Vagina (tissue), 2 donors: ENCODE measurements at regions not wholly inside any gene's neighbourhood (a gene's known extent, or its start where the extent isn't known, plus 50 kb on each side); places are given as distances from the start of the nearest gene placed in this dataset.
"Not testable (repeated sequence)": the region's sequence is repeated elsewhere in the genome, so short reads cannot be mapped to it uniquely, and the experiment has no call there.

ENCODE experiments used
- DNase-seq, 2 donors: peaks; one replicate each; pipeline ENCODE4 v3.0.0-alpha.2; 2017; ENCODE audit errors: extremely low spot score in 2 of 2
- H3K27ac ChIP-seq: fragments of 200-600 bp; sonication (generic); one replicate; pipeline ENCODE4 v1.5.1; 2019
- H3K27me3 ChIP-seq: fragments of 200-600 bp; sonication (generic); one replicate; pipeline ENCODE4 v1.5.1; 2019
- H3K36me3 ChIP-seq, 2 donors: fragments of 200-600 bp; sonication (generic); one replicate each; pipeline ENCODE4 v1.5.1; 2017 to 2019
- H3K4me1 ChIP-seq: fragments of 200-600 bp; sonication (generic); one replicate; pipeline ENCODE4 v1.5.1; 2019
- H3K4me3 ChIP-seq, 2 donors: fragments of 200-600 bp; sonication (generic); 1 replicate in 1 of 2; 2 replicates in 1 of 2; pipeline ENCODE4 v1.5.1; 2016 to 2019
- H3K9me3 ChIP-seq: fragments of 200-600 bp; sonication (generic); one replicate; pipeline ENCODE4 v1.5.1; 2019
- POLR2A ChIP-seq, 2 donors: fragments of 450-650 bp; IDR thresholded peaks; one replicate each; pipeline ENCODE4 v1.6.1; 2017; ENCODE audit warnings: antibody characterized with exemption in 2 of 2, mild to moderate bottlenecking in 2 of 2, moderate library complexity in 2 of 2
- POLR2AphosphoS5 ChIP-seq, 2 donors: sonication (generic); formaldehyde crosslinking; IDR thresholded peaks; one replicate each; pipeline ENCODE4 v1.9.0; 2017; ENCODE audit warnings: antibody characterized with exemption in 2 of 2, mild to moderate bottlenecking in 2 of 2, low read depth in 1 of 2; ENCODE audit not compliant: insufficient read depth in 1 of 2
- intact Hi-C: fragments of 100-400 bp; cut with DNase I; formaldehyde crosslinking; loops from one replicate; pipeline ENCODE4 v1.15.1; 2023
- TF ChIP-seq, protein P1 (sequence below), 3 experiments: fragments of 450-650 bp in 2 of 3; fragments of 200-600 bp in 1 of 3; sonication (generic) in 1 of 3; IDR thresholded peaks; one replicate each; pipeline ENCODE4 v1.5.1; 2017 to 2019; ENCODE audit warnings: antibody characterized with exemption in 3 of 3, mild to moderate bottlenecking in 2 of 3, moderate library complexity in 2 of 3

DNA sequence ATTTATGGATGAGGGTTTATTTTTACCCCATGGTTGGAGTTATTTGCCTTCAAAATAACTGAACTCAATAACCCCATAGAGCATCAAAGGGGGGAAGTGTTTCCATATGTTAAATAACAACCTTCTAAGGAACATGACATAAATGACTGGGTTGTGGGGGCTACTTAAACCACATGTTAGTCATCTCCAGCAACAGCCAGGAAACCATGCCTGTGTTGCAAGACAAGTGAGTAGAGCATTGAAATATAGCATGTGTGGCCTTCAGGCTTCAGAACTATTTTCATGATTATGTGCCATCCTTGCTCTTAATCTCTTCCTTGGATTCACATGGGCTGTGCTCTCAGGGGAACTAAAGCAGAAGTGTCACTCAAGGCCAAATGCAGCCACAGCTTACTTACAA lies 431.2 kb downstream of the AGTPBP1 start:
- Histone ChIP-seq H3K27me3 (no peaks in the 10 kb centered on the region), H3K4me3 (no peak overlapping the region), H3K9me3 (no peaks in the 10 kb centered on the region), H3K36me3 (no peaks in the 10 kb centered on the region), H3K4me1 (no peaks in the 10 kb centered on the region), H3K27ac (no peak overlapping the region)
- TF ChIP-seq POLR2A (IDR thresholded peaks at IDR 0.05) = no peak
- no peak for TF ChIP-seq POLR2AphosphoS5 (IDR thresholded peaks at IDR 0.05; ENCODE audit: insufficient read depth in 1 of 2, low read depth in 1 of 2)
- TF ChIP-seq, protein P1, sequence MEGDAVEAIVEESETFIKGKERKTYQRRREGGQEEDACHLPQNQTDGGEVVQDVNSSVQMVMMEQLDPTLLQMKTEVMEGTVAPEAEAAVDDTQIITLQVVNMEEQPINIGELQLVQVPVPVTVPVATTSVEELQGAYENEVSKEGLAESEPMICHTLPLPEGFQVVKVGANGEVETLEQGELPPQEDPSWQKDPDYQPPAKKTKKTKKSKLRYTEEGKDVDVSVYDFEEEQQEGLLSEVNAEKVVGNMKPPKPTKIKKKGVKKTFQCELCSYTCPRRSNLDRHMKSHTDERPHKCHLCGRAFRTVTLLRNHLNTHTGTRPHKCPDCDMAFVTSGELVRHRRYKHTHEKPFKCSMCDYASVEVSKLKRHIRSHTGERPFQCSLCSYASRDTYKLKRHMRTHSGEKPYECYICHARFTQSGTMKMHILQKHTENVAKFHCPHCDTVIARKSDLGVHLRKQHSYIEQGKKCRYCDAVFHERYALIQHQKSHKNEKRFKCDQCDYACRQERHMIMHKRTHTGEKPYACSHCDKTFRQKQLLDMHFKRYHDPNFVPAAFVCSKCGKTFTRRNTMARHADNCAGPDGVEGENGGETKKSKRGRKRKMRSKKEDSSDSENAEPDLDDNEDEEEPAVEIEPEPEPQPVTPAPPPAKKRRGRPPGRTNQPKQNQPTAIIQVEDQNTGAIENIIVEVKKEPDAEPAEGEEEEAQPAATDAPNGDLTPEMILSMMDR (IDR thresholded peaks at IDR 0.05) = no peak
- intact Hi-C loops = no loop called here
- no peak for DNase-seq

DNA sequence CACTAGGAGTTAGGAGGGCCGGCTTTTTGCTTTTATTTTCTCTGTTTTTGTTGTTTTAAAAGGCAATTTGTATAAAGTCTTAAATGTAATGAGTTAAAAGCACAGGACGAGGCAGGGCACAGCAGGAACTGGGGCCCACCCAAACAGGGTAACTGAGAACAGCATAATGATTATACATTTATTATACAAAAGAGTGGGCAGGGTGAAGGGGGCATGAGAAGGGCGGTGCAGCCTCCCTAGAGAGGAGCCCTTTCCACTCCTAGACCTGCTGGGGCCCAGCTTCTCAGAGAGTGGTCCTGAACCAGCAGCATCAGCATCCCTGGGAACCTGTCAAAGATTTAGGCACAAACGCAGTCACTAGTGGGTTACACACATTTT lies 438.0 kb downstream of the AGTPBP1 start:
- no peak for DNase-seq
- no peak overlapping the region for H3K4me3 ChIP-seq
- H3K27me3 ChIP-seq = no peaks in the 10 kb centered on the region
- H3K27ac ChIP-seq = no peak overlapping the region
- intact Hi-C loops = no loop called here
- TF ChIP-seq POLR2A (IDR thresholded peaks at IDR 0.05) (no peak), POLR2AphosphoS5 (IDR thresholded peaks at IDR 0.05; ENCODE audit: insufficient read depth in 1 of 2, low read depth in 1 of 2) (no peak)
- TF ChIP-seq, protein P1 (IDR thresholded peaks at IDR 0.05) = no peak
- H3K36me3 ChIP-seq = no peaks in the 10 kb centered on the region
- H3K9me3 ChIP-seq = no peaks in the 10 kb centered on the region
- H3K4me1 ChIP-seq = no peaks in the 10 kb centered on the region

DNA sequence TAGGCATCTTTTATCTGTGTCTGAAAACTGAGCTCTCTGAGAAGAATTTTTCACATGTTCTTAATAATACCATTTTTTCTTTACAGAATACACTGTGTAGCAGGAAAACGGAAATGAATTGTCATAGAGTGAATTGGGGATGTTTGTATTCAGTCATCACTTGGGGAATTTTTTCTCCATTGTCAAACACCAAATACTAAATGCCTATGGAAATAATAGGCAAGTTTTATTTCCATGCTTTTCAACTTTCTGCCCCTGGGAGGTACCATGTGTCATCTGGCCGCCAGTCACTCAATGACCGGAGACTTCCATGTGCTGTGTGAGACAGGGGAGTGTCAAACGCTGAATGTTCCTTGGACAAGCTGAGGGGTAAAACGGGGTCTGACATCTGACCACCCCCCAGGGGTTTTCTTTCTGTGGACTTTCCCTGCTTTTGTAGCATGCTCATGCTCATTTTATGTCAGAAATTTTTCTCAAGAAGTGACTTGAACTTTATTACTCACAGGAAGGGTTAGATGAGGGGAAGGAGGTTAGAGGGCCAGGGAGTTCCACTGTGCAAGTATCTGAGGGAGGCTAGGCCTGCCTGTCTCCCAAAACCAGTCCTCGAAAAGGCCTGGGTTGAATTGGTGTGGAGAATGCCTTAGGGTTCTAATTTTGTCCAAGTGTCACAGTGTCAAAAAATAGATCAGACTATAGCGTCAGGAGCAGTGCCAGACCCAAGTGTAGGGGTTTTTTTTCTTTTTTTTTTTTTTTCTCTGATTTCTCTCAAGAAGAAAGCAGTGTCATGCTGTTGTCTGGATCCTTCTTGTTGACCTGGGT lies 438.6 kb downstream of the AGTPBP1 start:
- no peak for DNase-seq
- no peak for TF ChIP-seq POLR2A (IDR thresholded peaks at IDR 0.05)
- TF ChIP-seq, protein P1 (IDR thresholded peaks at IDR 0.05) = no peak
- no peak for TF ChIP-seq POLR2AphosphoS5 (IDR thresholded peaks at IDR 0.05; ENCODE audit: insufficient read depth in 1 of 2, low read depth in 1 of 2)
- Histone ChIP-seq H3K4me1 (no peaks in the 10 kb centered on the region), H3K27me3 (no peaks in the 10 kb centered on the region), H3K4me3 (no peak overlapping the region), H3K9me3 (no peaks in the 10 kb centered on the region), H3K27ac (no peak overlapping the region), H3K36me3 (no peaks in the 10 kb centered on the region)
- intact Hi-C loops = no loop called here

DNA sequence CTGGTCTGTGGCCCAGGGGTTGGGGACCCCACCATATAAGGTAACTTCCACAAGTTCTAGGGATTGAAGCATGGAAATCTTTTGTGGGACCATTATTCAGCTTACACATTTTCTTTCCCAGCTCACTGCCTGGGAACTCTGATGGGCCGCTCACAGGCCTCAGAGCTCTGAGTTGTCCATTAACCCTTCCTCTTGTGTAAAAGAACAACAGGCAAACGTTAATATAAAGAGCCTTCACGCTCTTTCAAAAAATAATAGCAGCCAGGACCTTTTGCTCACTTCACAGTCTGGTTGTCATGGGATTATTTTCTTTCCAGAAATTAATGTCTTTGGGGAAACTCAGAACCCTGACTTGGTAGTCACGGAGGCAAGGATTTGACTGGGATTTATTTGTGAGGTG lies 443.3 kb downstream of the AGTPBP1 start:
- Histone ChIP-seq H3K27me3 (no peaks in the 10 kb centered on the region), H3K36me3 (no peaks in the 10 kb centered on the region), H3K4me1 (no peaks in the 10 kb centered on the region), H3K27ac (no peak overlapping the region), H3K9me3 (no peaks in the 10 kb centered on the region), H3K4me3 (no peak overlapping the region)
- TF ChIP-seq POLR2A (IDR thresholded peaks at IDR 0.05) = no peak
- no peak for DNase-seq
- intact Hi-C loops = no loop called here

DNA sequence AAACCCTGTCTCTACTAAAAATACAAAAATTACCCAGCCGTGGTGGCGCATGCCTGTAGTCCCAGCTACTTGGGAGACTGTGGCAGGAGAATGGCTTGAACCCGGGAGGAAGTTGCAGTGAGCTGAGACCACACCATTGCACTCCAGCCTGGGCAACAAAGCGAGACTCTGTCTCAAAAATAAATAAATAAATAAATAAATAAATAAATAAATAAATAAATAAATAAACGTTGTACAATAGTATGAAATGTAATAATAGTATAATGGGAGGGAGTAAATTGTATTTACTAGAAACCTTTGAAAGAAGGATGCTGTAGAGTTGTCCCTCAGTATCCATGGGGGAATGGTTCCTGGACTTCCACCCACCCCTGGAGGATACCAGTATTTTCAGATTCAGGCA lies 446.5 kb downstream of the AGTPBP1 start:
- DNase-seq, H3K27ac ChIP-seq, H3K36me3 ChIP-seq, H3K9me3 ChIP-seq, H3K4me1 ChIP-seq, intact Hi-C loops, H3K4me3 ChIP-seq, H3K27me3 ChIP-seq: not testable (repeated sequence)

DNA sequence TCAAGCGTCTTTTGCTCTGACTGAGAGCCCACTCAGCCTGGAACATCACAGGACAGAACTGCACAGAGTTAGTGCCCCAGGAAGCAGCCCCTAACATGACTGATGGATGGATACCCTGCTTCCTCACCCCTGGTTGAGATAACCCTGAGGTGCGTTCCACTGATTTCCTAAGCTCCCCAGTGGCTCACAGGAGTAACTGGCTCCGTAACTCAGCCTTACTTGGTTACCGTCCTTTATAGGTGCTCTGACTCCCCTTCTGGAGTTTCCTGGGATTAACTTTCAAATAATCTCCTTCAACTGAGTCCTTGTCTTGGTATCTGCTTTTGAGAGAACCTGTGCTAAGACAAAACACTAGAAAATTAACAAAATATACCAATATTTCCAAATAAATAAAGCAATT lies 449.5 kb downstream of the AGTPBP1 start:
- intact Hi-C loops = no loop called here
- Histone ChIP-seq H3K9me3 (no peaks in the 10 kb centered on the region), H3K27ac (no peak overlapping the region), H3K27me3 (no peaks in the 10 kb centered on the region), H3K36me3 (no peaks in the 10 kb centered on the region), H3K4me3 (no peak overlapping the region), H3K4me1 (no peaks in the 10 kb centered on the region)
- no peak for DNase-seq
- TF ChIP-seq POLR2A (IDR thresholded peaks at IDR 0.05) (no peak), POLR2AphosphoS5 (IDR thresholded peaks at IDR 0.05; ENCODE audit: insufficient read depth in 1 of 2, low read depth in 1 of 2) (no peak)
- TF ChIP-seq, protein P1 (IDR thresholded peaks at IDR 0.05) = no peak
